Mucosa of descending colon (tissue), 3 donors: ENCODE measurements at regions not wholly inside any gene's neighbourhood (a gene's known extent, or its start where the extent isn't known, plus 50 kb on each side); places are given as distances from the start of the nearest gene placed in this dataset.
A peak's percentile ranks its signal among the peaks of the same experiment; 100 is the strongest.

Experiments
- ATAC-seq: fragments of 200-7000 bp; cut with Tn5 transposase; one replicate; pipeline ENCODE4 v1.9.1; 2020; ENCODE audit warnings: mild to moderate bottlenecking, moderate library complexity
- DNase-seq, 3 donors: peaks; one replicate each; pipeline ENCODE4 v3.0.0-alpha.2; 2020
- H3K36me3 ChIP-seq: fragments of 200-600 bp; one replicate; pipeline ENCODE4 v1.8.0; 2021; ENCODE audit warnings: low read depth, mild to moderate bottlenecking
- H3K4me1 ChIP-seq: fragments of 200-600 bp; one replicate; pipeline ENCODE4 v1.8.0; 2021; ENCODE audit warnings: low read depth, mild to moderate bottlenecking
- H3K4me3 ChIP-seq: fragments of 200-600 bp; one replicate; pipeline ENCODE4 v1.8.0; 2021; ENCODE audit warnings: mild to moderate bottlenecking
- H3K9me3 ChIP-seq: fragments of 200-600 bp; one replicate; pipeline ENCODE4 v1.8.0; 2021; ENCODE audit warnings: mild to moderate bottlenecking
- CTCF ChIP-seq: fragments of 200-600 bp; IDR thresholded peaks from one replicate; pipeline ENCODE4 v1.8.0; 2022; ENCODE audit warnings: antibody characterized with exemption, mild to moderate bottlenecking
- intact Hi-C, 2 donors: fragments of 100-400 bp; cut with DNase I in 1 of 2; cut with micrococcal nuclease in 1 of 2; formaldehyde crosslinking; loops; one replicate each; pipeline versions ENCODE4 v1.11.0 to v1.11.1; 2022; cut with DNase I, micrococcal nuclease
- donor health status: DM: no; HTN: no; CAD: no; lungs with moderate emphysema.
- donor health status: DM: no; HTN: no; CAD: no.
- donor health status: DM: no; HTN: yes; CAD: no.

GRCh38 chr6:71375676-71376075 is 87.1 kb downstream of the OGFRL1 start:
- intact Hi-C loops = no loop called here
- Histone ChIP-seq H3K9me3 (no peaks in the 10 kb centered on the region), H3K4me3 (no peak overlapping the region), H3K36me3 (no peaks in the 10 kb centered on the region), H3K4me1 (no peaks in the 10 kb centered on the region)
- TF ChIP-seq CTCF = no peak
- ATAC-seq = no peak
- DNase-seq = no peak

GRCh38 chr6:71376830-71377229 is 88.2 kb downstream of the OGFRL1 start:
- no peak for DNase-seq
- no peaks in the 10 kb centered on the region for H3K36me3 ChIP-seq
- no peak for TF ChIP-seq CTCF
- intact Hi-C loops = no loop called here
- no peaks in the 10 kb centered on the region for H3K4me1 ChIP-seq
- H3K9me3 ChIP-seq = no peaks in the 10 kb centered on the region
- ATAC-seq = no peak
- no peak overlapping the region for H3K4me3 ChIP-seq

GRCh38 chr6:71383476-71383875 is 94.9 kb downstream of the OGFRL1 start:
- no peaks in the 10 kb centered on the region for H3K4me1 ChIP-seq
- TF ChIP-seq CTCF = no peak
- H3K4me3 ChIP-seq = no peak overlapping the region
- H3K9me3 ChIP-seq = no peaks in the 10 kb centered on the region
- DNase-seq (no peak), ATAC-seq (no peak)
- intact Hi-C loops = loop anchor here (5.0 to 10.0 kb wide), 2 partner anchors 121 to 129 kb away; no protein-coding TSS in a partner anchor
- no peaks in the 10 kb centered on the region for H3K36me3 ChIP-seq

GRCh38 chr6:71383901-71384489 is 95.4 kb downstream of the OGFRL1 start:
- intact Hi-C loops = loop anchor here (5.0 to 10.0 kb wide), 2 partner anchors 121 to 128 kb away; no protein-coding TSS in a partner anchor
- no peak overlapping the region for H3K4me3 ChIP-seq
- H3K4me1 ChIP-seq = no peaks in the 10 kb centered on the region
- DNase-seq (peak in 1 of 3 donors; percentile 22), ATAC-seq (no peak)
- no peaks in the 10 kb centered on the region for H3K36me3 ChIP-seq
- TF ChIP-seq CTCF = no peak
- no peaks in the 10 kb centered on the region for H3K9me3 ChIP-seq

- H3K36me3 ChIP-seq = no peaks in the 10 kb centered on the region
- no peak for DNase-seq
Measured at GRCh38 chr6:71385111-71385822, 96.7 kb downstream of the OGFRL1 start.

More at GRCh38 chr6:71385111-71385822, 96.7 kb downstream of the OGFRL1 start:
- H3K4me1 ChIP-seq = no peaks in the 10 kb centered on the region
- ATAC-seq = no peak
- TF ChIP-seq CTCF = no peak
- H3K4me3 ChIP-seq = no peak overlapping the region
- intact Hi-C loops = loop anchor here in 1 of 2 donors (10.0 kb wide), 1 partner anchor 120 kb away; no protein-coding TSS in a partner anchor
- no peaks in the 10 kb centered on the region for H3K9me3 ChIP-seq
